KBM-7 (cell line): ENCODE measurements at regions not wholly inside any gene's neighbourhood (a gene's known extent, or its start where the extent isn't known, plus 50 kb on each side); places are given as distances from the start of the nearest gene placed in this dataset.

Experiments used
- DNase-seq: peaks from one replicate; pipeline ENCODE4 v3.0.0-alpha.2; 2015
- in situ Hi-C: fragments of 300-500 bp; cut with MboI; formaldehyde crosslinking; loops from 2 replicates; pipeline ENCODE4 v1.14.3; 2020; ENCODE audit warnings: low sequenced_read_pairs, low pct_unique_long_range_greater_than_20kb, mixed read lengths

DNA sequence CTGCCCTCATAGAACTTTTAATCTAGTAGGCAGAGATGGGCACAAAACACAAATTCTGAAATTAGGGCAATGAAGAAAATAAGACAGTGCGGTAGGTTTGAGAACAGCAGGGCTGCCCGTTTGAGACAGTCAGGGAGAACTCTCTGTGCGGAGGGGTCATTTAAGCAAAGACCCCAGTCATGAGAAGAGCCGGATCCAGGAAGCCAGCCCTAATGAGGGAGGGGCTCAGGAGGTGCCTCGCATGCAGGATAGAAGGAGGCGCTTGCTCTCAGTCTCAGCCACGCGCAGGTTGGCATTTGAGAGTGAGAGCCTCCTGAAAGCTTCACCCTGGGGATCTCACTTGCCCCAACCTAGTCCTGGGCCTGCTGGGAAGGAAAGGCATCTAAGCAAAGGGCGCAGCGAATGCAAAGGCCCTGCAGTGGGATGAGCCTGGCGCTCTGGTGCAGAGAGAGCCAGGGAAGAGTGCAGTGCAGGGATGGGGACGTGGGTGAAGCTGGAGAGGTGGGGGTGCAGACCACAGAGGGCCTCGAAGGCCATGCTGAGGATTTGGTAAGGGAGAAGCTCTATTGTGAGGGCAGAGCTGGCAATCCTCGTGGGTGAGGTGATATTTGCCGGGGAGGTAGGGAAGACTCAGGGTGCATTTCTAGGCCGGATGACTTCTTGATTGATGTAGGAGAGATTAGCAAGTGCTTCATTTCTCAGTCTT lies 130.0 kb upstream of the PTPN1 start:
- in situ Hi-C loops: no loop called here
- DNase-seq: no peak

DNA sequence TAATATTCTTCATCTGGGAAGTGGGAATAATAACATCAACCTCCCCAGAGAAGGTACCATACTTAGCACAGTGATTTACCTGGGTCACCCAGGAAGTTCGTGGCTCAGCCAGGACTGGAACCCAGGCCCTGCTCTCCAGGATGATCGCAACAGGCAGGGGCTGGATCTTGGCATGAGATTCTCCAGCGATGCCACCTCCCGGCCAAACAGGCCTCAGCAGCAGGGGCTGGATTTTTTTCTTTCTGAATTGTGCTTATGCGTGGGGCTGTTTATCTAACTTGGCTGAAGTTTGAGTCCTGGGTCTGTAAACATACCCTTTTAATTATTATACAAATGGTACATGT lies 129.5 kb upstream of the PTPN1 start:
- no peak for DNase-seq
- in situ Hi-C loops: no loop called here

DNA sequence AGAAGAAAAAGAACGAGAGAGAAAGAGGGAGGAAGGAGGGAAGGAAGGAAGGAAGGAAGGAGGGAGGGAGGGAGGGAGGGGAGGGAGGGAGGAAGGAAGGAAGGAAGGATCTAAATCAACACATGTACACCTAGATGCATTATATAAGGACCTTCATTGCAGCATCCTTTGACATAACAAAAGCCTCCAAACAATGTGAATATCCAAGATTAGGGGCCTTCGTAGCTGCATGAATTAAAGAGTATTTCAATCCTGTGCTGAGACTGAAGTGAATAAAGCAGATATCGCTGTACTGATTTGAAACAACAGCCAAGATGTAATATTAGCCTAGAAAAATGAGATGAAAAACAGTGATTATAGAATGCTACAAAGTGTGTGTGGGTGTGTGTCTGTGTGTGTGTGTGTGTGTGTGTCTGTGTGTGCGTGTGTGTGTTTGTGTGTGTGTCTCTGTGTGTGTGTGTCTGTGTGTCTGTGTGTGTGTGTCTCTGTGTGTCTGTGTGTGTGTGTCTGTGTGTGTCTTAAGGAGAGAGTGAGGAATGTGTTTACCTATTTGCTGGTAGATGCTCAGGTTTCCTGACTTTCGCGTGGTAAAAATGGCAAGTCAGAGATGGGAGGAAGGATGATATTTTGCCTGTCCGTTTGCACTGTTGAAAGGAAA lies 129.0 kb upstream of the PTPN1 start:
- in situ Hi-C loops: no loop called here
- no peak for DNase-seq

DNA sequence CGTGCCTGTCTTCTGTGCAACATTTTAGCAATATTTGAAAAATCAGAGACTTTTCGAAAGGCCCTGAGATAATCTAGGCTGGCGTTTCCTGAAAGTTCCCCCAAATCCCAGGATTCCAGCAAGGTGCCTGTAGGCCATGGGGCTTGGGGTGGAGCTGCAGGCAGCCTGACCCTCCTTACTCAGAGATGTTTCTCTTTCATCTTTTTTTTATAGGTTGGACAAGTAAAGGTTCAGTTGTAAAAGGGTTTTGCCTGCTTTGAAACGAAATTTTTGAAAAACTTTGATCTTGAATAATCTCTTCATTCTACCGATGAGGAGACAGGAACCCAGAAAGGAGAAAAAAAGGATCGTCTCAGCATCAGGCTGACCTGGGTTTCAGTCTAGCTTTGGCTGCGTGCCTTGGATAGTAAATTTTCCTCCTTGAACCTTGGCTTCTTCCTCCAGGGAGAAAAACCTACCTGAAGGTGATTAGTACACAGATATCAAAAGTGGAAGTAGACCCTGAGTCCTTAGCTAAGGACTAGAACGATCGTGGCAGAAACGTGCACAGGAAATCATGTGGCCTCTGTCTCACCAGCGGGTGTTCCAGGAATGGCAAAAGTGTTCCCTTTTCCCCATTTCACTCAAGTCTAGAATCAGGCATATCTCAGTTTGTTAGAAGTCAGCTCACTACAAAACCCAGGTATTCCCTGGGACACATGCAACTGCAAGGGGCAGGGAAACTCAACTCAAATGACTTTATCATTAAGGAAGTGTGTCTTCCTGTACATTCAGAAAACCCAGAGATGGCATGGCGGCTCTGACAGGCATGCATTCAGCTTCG lies 128.2 kb upstream of the PTPN1 start:
- DNase-seq: peak; percentile 59
- in situ Hi-C loops: no loop called here

DNA sequence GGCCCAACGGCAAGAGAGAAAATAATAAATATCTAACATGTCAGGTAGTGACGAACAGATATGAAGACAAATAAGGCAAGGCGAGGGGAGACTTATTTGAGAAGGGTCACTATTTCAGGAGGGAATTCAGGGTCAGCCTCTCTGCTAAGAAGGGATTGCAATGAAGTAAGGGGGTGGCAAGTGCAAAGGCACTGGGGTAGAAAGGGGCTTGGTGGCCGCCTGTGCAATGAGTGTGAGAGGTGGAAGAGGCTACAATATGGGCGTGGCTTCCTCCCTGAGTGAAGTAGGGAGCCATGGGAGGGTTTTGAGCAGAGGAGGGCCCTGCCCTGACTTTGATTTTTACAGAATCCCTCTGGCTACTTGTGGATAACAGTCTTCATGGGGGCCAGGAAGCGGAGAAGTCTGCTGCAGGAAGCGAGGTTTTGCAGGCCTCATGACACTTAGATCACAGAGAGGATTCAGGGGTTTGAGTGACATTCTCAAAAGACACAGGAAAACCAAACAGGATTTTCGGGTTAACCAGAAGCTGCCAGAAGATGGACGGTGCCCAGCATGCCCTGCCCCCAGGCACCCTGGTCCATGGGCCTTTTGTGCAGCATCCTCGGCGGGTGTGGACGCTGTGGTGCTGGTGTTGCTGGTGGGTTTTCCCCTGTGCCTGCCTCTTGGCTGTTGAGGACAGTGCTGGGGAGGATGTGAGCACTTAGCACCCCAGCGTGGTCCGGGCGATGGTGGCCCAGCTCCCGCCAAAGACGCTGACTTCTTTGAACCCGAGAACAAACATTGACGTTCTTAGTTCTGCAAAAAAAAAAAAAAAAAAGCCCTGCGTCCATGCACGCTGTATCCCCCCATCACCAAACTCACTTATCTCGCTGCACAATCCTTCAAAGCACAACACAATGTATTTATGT lies 124.2 kb upstream of the PTPN1 start:
- peak; percentile 72 for DNase-seq
- in situ Hi-C loops: no loop called here

DNA sequence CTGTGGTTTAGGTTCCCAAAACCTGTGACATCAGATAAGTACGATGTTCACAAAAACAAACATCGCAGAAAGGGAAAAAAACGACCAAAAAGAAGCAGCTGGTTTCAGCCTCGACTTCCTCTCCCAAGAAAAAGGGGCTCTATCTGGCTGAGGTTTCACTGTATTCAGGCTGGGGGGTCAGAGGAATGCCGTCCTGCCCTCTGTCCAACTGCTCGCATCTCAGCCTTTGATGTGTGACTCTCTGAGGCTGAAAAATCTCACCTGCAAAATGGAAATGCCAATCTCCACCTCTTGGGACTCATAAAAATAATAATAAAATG lies 123.6 kb upstream of the PTPN1 start:
- in situ Hi-C loops: no loop called here

DNA sequence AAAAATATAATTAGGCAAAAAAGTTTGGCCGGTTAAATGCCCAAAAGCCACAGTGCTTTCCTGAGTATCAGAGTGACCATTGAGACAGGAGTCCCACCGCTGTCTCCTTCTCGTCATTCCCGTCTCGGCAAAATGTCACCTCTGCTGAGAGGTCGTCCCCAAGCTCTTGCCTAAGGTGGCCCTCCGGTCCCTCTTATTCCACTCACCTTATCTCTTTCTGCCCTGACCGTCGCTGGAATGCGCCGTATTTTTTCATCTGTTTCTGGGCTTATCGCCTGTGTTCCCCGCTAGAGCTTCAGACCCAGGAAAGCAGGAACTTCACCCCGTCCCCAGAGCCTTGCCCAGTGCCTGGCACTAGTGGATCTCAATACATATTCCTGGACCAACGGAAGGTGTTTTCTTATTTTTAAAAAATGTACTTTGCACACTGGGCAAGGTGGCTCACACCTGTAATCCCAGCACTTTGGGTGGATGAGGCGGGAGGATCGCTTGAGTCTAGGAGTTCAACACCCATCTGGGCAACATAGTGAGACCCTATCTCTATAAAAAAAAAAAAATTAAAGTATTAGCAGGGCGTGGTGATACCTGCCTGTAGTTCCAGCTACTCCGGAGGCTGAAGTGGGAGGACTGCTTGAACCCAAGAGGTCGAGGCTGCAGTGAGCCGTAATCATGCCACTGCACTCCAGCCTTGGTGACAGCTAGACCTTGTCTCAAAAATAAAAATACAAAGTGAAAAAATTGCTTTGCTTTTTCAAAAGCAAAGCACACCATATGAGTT lies 122.8 kb upstream of the PTPN1 start:
- in situ Hi-C loops: no loop called here
- DNase-seq: no peak

More for the DNA sequence above, 123.6 kb upstream of the PTPN1 start:
- DNase-seq: no peak

DNA sequence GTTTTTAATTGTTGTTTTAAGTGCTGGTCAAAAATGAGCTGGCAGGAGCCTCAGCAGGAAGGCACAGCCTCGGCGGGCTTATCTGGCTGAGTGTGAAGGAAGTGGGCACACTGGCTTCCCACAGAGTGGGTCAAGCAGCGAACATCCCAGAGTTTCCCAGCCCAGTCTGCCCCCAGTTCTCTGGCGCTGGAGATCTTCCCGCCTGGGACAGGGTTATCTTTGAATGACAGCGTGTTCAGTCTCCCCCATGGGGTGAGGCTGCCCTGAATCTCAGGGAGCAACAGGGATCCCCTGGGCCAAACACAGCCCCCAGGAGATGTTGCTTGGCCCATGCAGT lies 122.2 kb upstream of the PTPN1 start:
- in situ Hi-C loops: no loop called here
- DNase-seq: no peak

DNA sequence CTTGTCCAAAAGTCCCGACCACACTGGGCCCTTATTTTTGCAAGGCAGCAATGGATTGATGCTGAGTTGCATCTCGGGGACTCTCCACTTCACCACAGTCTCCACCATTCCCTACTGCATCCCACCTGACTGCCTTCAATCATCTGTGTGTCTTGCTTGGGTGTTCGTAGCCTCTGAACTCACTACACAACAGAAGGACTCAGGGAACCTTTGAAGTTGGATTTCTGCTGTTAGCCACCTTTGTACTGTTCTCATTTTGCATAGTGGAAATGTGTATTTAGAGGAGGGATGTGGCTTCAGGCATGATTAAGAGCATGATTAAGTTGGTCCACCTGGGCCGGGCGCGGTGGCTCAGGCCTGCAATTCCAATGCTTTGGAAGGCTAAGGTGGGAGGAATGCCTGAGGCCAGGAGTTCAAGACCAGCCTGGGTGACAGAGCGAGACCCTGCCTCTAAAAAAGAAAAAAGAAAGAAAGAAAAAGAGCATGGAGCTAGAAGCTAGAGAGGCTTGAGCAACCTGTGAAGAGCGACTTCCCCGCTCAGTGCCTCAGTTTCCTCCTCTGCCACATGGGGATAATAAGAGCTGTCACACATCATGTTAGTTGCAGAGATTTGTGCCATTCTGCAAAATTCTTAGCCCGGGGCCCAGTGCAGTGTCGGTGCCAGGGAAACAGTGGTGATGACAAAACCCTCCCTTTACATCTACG lies 121.3 kb upstream of the PTPN1 start:
- DNase-seq: no peak
- in situ Hi-C loops: no loop called here

DNA sequence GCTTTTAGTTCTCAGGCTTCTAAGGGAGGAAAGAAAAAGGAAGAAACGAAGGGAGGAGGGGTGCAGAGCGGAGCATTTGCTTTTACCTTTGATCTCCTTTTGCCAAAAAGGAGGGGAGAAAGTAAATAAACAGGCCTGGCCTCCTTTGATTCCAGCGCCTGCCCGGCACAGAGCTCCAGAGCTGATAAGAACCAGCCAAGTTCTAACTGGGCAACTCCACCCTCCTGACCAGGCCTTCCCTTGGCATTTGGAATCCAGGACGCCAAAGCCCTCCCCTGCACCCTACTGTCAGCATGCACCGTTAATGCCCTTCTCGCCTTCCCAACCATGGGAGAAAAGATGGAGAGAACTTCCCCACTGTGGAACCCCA lies 120.8 kb upstream of the PTPN1 start:
- in situ Hi-C loops: no loop called here
- no peak for DNase-seq

DNA sequence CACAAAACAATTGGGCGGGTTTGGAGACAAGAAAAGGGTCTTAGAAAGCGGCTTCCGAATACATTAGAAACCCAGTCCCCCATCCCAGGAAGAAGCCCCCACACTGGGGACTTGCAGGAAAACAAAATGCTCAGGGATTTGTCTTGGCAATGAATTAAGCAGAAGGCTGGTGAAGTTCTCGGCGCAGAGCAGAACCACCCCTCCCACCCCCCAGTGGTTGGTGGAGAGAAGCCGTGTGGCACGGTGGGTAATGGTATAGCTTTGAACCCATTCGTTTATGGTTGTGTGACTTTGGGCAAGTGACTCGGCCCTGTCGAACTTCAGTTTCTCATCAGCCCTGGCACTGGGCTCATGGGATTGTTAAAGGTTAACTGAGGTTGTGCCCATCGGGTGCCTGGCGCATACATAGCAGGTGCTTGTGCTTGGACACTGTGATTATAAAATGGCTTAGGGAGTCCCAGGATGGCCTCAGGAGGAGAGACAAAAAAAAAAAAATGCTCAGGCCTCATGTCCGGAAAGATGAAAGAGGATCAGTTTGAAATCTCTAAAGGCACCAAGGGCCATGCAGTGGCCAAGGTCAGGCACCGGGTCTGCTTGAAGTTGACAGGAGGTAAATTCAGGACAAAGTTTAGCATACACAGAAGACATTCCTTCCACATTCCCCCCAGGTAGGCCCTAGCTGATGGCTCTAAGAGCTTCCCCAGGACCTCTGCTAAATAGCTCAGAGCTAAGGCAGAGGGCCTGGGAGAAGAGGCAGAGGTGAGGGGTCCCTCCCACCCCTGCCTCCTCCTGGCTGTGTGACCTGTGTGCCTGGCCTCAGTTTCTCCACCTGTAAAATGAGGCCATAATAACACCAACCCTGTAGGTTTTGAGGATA lies 120.1 kb upstream of the PTPN1 start:
- in situ Hi-C loops: no loop called here
- no peak for DNase-seq

DNA sequence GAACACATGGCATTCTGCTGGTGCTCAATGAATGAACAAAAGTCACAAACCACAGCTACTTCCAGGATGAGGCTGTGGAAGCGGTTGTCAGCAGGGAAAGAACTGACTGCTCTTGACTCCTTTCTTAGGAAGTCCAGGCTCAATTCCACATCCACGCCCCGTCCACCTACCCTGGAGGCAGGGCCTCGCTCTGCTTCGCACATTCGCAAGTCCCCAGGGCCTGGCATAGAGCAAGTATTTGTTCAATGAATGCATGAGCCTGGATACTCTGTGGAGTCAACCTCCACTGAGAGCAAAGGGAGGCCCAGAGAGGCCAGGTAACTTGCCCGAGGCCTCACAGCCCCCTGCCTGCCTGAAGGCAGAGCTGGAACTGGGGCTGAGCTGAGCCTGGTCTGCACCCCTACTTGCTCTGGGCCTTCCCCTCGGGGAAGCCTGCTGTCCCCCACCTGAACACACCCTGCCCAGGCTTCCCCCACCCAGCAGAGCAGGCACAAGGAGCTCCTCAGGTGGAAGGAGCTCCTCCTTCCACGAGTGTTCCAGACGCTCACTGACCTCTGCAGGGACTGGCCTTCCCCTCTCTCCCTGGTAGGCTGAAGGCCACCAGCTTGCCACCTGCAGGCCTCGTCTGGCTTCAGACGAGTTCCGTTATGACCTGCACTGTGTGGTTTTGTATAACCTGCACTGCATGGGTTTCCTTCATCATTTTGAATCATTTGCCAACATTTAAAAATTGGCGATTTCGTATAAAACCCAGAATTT lies 119.3 kb upstream of the PTPN1 start:
- in situ Hi-C loops: no loop called here
- DNase-seq: no peak

DNA sequence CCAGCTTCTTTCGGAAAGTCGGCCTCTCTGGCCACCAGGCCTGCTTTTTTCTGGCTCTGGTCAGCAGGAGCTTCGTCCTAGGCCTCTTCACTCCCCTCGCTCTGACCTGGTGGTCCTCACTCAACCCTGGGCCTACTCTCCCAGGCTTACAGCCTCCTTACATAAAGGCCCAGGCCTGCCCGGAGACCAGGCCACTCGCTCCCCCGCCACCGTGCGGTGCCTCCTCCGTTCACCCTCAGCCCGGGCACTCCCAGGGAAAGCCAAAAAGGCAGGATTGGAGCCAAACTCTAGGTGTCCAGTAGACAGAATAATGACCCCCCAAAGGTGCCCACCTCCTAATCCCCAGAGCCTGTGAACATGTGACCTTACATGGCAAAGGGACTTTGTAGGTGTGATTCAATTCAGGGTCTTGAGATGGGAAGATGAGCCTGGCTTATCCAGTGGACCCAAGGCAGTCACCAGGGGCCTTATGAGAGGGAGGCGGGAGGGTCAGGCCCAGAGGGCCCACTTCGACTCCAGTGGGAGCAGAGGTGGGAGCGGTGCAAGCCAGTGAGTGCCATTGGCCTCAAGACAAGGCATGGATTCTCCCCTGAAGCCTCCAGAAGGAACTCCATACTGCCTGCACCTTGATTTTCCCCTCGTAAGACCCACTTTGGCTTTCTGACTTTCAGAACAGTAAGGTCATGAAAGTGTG lies 118.6 kb upstream of the PTPN1 start:
- in situ Hi-C loops: no loop called here
- DNase-seq: no peak

DNA sequence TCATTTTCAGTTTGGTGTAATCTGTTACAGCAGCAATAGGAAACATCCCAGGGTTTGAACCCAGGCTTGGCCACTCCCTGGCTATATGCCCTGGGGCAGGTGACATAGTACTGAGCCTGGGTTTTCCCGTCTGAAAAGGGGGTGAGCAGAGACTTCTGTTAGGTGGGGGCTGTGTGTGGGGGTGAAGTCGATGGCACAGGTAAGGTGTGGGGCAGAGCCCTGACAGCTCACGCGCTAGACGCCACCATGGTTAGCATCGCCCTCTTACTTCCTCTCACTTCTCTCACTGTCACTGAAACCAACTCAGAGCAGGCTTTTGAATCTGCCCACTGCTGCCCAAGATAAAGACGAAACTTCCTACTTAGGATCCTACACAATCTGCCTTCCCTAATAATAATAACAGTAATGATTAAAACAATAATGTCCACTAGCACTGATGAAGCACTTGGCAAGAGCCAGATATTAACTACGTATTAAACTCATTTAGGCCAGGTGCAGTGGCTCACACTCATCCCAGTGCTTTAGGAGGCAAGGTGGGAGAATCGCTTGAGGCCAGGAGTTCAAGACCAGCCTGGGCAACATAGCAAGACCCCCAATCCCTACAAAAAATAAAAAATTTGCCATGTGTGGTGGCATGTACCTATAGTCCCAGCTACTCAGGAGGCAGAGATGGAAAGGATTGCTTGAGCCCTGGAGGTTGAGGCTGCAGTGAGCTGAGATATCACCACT lies 117.9 kb upstream of the PTPN1 start:
- in situ Hi-C loops: no loop called here
- no peak for DNase-seq

DNA sequence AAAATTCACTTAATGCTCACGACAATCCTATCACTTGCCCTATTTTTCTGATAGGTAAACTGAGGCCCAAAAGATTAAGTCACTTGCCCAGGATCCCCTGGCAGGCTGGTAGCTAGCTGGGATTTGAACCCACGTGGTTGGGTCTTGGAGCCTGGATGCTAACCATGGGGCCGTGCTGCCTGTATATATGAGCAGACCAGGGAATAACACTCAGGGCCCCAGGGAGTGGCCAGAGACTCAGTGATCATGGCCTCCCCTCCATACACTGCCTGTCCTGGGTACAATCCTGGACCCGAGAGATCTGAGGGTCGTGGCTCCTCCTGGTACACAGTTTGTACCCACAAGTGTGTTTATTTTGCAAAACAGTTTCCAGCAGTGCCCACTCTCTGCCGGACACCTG lies 116.9 kb upstream of the PTPN1 start:
- no peak for DNase-seq
- in situ Hi-C loops: no loop called here
